ENCODE measurements at regions not wholly inside any gene's neighbourhood (a gene's known extent, or its start where the extent isn't known, plus 50 kb on each side); places are given as distances from the start of the nearest gene placed in this dataset.

DNA sequence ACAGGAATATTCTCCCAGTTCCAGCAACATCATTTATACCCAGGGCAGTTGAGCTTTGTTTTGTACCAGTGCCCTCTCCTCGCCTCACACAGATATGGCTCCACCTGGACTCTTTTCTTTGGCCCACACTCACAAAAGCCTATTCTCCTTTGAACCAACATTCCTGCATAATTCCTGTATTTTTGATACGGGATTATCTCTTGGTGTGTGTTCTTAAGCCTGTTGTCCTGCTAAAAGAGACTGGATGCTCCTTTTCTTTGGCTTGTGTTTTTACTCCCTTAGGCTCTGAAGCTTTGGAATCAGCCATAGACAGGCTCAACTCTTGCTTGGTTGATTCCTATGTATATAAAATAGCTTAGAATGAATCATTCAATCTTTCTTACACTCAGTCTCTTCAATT, 305.4 kb upstream of the SATB1 start:
- Histone ChIP-seq H3K27me3 (ENCODE audit: low read depth, low read length) (no peaks in the 10 kb centered on the region), H3K27ac (ENCODE audit: low read length) (no peak overlapping the region), H3K36me3 (ENCODE audit: control insufficient read depth in 1 of 2, insufficient read depth in 2 of 2, low read length in 2 of 2) (no peaks in the 10 kb centered on the region), H3K4me1 (ENCODE audit: control insufficient read depth in 1 of 2, insufficient read depth in 2 of 2, low read length in 2 of 2) (no peaks in the 10 kb centered on the region), H3K4me3 (ENCODE audit: low read depth in 1 of 2, low read length in 2 of 2) (no peak overlapping the region), H3K9me3 (ENCODE audit: control insufficient read depth in 1 of 2, low read length in 2 of 2) (no peaks in the 10 kb centered on the region)

GRCh38 chr3:18729671-18730070, 304.5 kb upstream of the SATB1 start:
- no peaks in the 10 kb centered on the region for H3K36me3 ChIP-seq (ENCODE audit: control insufficient read depth in 1 of 2, insufficient read depth in 2 of 2, low read length in 2 of 2)
- no peak overlapping the region for H3K4me3 ChIP-seq (ENCODE audit: low read depth in 1 of 2, low read length in 2 of 2)

GRCh38 chr3:18725668-18726407, 300.7 kb upstream of the SATB1 start:
- Histone ChIP-seq H3K4me3 (ENCODE audit: low read depth in 1 of 2, low read length in 2 of 2) (no peak overlapping the region), H3K36me3 (ENCODE audit: control insufficient read depth in 1 of 2, insufficient read depth in 2 of 2, low read length in 2 of 2) (no peaks in the 10 kb centered on the region), H3K4me1 (ENCODE audit: control insufficient read depth in 1 of 2, insufficient read depth in 2 of 2, low read length in 2 of 2) (no peaks in the 10 kb centered on the region), H3K9me3 (ENCODE audit: control insufficient read depth in 1 of 2, low read length in 2 of 2) (no peaks in the 10 kb centered on the region), H3K27ac (ENCODE audit: low read length) (no peak overlapping the region), H3K27me3 (ENCODE audit: low read depth, low read length) (no peaks in the 10 kb centered on the region)

More at GRCh38 chr3:18729671-18730070, 304.5 kb upstream of the SATB1 start:
- no peak overlapping the region for H3K27ac ChIP-seq (ENCODE audit: low read length)
- H3K27me3 ChIP-seq (ENCODE audit: low read depth, low read length) = no peaks in the 10 kb centered on the region
- no peaks in the 10 kb centered on the region for H3K4me1 ChIP-seq (ENCODE audit: control insufficient read depth in 1 of 2, insufficient read depth in 2 of 2, low read length in 2 of 2)
- no peaks in the 10 kb centered on the region for H3K9me3 ChIP-seq (ENCODE audit: control insufficient read depth in 1 of 2, low read length in 2 of 2)

DNA sequence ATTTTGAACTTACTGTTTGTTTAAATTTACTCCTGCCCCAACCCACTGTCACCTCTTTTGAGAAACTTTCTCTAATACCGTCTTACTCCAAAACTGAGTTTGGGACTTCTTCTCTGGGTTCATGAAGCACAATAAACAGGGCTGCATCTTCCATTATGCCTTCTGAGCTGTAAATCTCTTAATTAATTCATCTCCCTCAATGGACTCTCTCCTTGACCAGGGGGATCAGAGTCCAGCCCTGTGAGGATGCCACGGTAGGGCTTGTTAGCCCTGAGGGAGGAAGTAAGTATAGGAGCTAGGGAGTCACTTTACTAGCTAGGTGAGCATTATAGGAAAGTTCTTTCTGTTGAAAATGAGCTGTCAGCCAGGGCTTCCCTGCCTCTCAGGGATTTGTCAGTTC, 299.3 kb upstream of the SATB1 start:
- H3K4me1 ChIP-seq (ENCODE audit: control insufficient read depth in 1 of 2, insufficient read depth in 2 of 2, low read length in 2 of 2) = no peaks in the 10 kb centered on the region
- no peaks in the 10 kb centered on the region for H3K36me3 ChIP-seq (ENCODE audit: control insufficient read depth in 1 of 2, insufficient read depth in 2 of 2, low read length in 2 of 2)
- no peak overlapping the region for H3K4me3 ChIP-seq (ENCODE audit: low read depth in 1 of 2, low read length in 2 of 2)
- H3K9me3 ChIP-seq (ENCODE audit: control insufficient read depth in 1 of 2, low read length in 2 of 2) = no peaks in the 10 kb centered on the region
- H3K27ac ChIP-seq (ENCODE audit: low read length) = no peak overlapping the region
- H3K27me3 ChIP-seq (ENCODE audit: low read depth, low read length) = no peaks in the 10 kb centered on the region

DNA sequence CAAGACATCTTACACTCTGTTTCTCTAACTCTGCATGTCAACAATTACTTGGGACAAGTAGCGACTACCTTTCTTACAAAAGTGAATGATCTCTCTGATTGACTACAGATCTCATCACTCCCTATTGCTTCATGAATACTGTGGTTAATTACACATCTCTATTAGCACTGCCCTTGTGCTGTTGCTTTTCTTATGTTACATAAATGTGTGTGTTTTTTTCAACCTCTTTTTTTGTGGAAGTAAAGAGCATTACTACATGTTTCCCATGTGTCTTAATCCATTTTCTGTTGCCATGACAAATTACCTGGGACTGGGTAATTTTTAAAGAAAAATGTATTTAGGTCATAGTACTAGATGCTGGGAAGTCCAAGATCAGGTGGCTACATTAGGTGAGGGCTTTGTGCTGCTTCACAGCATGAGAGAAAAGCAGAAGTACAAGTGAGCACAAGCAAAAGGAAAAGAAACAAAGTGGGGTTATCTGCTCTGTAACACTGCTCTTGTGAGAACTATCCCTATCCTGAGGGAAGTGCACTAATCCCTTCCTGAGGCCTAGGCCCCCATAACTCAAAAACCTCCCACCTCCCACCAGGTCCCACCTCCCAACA, 298.2 kb upstream of the SATB1 start:
- Histone ChIP-seq H3K9me3 (ENCODE audit: control insufficient read depth in 1 of 2, low read length in 2 of 2) (no peaks in the 10 kb centered on the region), H3K36me3 (ENCODE audit: control insufficient read depth in 1 of 2, insufficient read depth in 2 of 2, low read length in 2 of 2) (no peaks in the 10 kb centered on the region), H3K27me3 (ENCODE audit: low read depth, low read length) (no peaks in the 10 kb centered on the region), H3K4me1 (ENCODE audit: control insufficient read depth in 1 of 2, insufficient read depth in 2 of 2, low read length in 2 of 2) (no peaks in the 10 kb centered on the region), H3K27ac (ENCODE audit: low read length) (no peak overlapping the region), H3K4me3 (ENCODE audit: low read depth in 1 of 2, low read length in 2 of 2) (no peak overlapping the region)

DNA sequence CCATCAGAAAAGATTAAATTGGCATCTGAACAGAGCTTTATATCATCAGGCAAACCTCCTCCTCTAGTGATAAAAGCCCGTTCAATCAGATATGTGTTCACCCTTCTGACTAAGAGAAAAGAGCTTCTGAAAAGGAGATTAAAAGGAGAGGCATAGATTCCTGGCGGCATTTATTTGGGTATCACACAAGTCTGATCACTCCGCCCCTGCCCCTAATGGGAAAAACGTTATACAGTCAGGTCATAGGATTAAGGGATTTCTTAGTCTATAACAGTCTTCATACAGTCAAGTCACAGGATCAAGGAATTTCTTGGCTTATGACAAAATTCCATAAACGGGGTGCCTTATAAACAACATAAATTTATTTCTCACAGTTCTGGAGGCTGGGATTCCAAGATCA, 295.4 kb upstream of the SATB1 start:
- Histone ChIP-seq H3K9me3 (ENCODE audit: control insufficient read depth in 1 of 2, low read length in 2 of 2) (no peaks in the 10 kb centered on the region), H3K4me1 (ENCODE audit: control insufficient read depth in 1 of 2, insufficient read depth in 2 of 2, low read length in 2 of 2) (no peaks in the 10 kb centered on the region), H3K36me3 (ENCODE audit: control insufficient read depth in 1 of 2, insufficient read depth in 2 of 2, low read length in 2 of 2) (no peaks in the 10 kb centered on the region), H3K27ac (ENCODE audit: low read length) (no peak overlapping the region), H3K4me3 (ENCODE audit: low read depth in 1 of 2, low read length in 2 of 2) (no peak overlapping the region), H3K27me3 (ENCODE audit: low read depth, low read length) (no peaks in the 10 kb centered on the region)

DNA sequence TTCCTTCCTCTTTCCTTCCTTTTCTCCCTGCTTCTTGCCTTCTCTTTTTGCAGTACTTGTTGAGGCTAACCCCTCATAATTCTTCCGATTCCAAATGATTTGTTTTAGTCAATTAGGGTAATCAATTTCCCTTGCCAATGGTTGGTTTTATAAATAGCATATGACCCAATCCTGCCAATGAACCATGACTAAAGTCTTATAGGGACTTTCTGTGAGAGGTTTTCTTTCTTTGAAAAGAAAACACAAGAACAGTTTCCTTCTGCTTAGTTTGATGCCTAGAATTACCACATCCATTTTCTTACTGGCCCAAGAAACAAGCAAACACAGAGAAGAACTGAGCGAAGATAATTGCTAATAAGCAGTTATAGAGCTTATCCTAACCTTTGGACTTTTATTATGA, 292.5 kb upstream of the SATB1 start:
- H3K9me3 ChIP-seq (ENCODE audit: control insufficient read depth in 1 of 2, low read length in 2 of 2) = no peaks in the 10 kb centered on the region
- no peak overlapping the region for H3K27ac ChIP-seq (ENCODE audit: low read length)
- no peaks in the 10 kb centered on the region for H3K36me3 ChIP-seq (ENCODE audit: control insufficient read depth in 1 of 2, insufficient read depth in 2 of 2, low read length in 2 of 2)
- H3K4me1 ChIP-seq (ENCODE audit: control insufficient read depth in 1 of 2, insufficient read depth in 2 of 2, low read length in 2 of 2) = no peaks in the 10 kb centered on the region
- no peaks in the 10 kb centered on the region for H3K27me3 ChIP-seq (ENCODE audit: low read depth, low read length)
- no peak overlapping the region for H3K4me3 ChIP-seq (ENCODE audit: low read depth in 1 of 2, low read length in 2 of 2)

GRCh38 chr3:18716821-18717220, 291.7 kb upstream of the SATB1 start:
- H3K4me3 ChIP-seq (ENCODE audit: low read depth in 1 of 2, low read length in 2 of 2) = no peak overlapping the region
- H3K4me1 ChIP-seq (ENCODE audit: control insufficient read depth in 1 of 2, insufficient read depth in 2 of 2, low read length in 2 of 2) = no peaks in the 10 kb centered on the region
- H3K36me3 ChIP-seq (ENCODE audit: control insufficient read depth in 1 of 2, insufficient read depth in 2 of 2, low read length in 2 of 2) = no peaks in the 10 kb centered on the region
- no peak overlapping the region for H3K27ac ChIP-seq (ENCODE audit: low read length)
- no peaks in the 10 kb centered on the region for H3K9me3 ChIP-seq (ENCODE audit: control insufficient read depth in 1 of 2, low read length in 2 of 2)
- H3K27me3 ChIP-seq (ENCODE audit: low read depth, low read length) = no peaks in the 10 kb centered on the region

DNA sequence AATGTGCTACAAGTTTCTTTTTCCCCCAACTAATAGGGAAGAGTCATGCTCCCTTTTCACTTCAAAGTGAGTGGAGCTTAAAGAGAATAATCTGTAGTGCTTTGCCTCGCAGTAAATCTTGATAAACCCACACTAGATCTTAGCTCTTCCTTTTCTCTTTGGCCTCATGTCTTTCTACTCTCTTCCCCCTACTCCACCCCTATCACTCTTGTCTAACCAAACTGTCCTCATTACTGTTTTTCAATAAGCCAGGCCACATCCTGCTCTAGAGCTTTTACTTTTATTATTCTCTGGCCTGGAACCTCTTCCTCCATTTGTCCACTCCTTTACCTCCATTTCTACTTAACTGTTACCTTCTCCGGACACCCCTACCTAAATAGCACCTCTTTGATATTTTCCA, 291.0 kb upstream of the SATB1 start:
- no peaks in the 10 kb centered on the region for H3K36me3 ChIP-seq (ENCODE audit: control insufficient read depth in 1 of 2, insufficient read depth in 2 of 2, low read length in 2 of 2)
- H3K27ac ChIP-seq (ENCODE audit: low read length) = no peak overlapping the region
- no peak overlapping the region for H3K4me3 ChIP-seq (ENCODE audit: low read depth in 1 of 2, low read length in 2 of 2)
- no peaks in the 10 kb centered on the region for H3K27me3 ChIP-seq (ENCODE audit: low read depth, low read length)
- H3K9me3 ChIP-seq (ENCODE audit: control insufficient read depth in 1 of 2, low read length in 2 of 2) = no peaks in the 10 kb centered on the region
- H3K4me1 ChIP-seq (ENCODE audit: control insufficient read depth in 1 of 2, insufficient read depth in 2 of 2, low read length in 2 of 2) = no peaks in the 10 kb centered on the region

DNA sequence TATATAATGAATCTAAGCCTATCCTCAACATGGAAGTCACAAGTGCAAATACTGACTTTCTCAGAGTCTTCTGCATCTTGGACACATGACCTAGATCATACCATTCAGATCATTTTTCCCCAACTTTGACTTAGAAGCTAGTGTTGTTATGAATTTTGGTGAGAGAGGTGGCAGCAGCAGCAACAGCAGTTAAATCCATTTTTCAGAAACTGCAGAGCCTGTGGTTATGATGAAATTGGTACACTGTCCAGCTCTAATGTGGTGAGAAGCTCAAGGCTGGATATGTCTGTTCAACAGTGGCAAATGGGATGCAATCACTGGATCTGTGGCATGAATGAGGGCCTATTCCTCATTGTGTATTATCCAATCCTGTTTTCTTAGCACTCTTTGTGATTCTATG, 290.1 kb upstream of the SATB1 start:
- H3K9me3 ChIP-seq (ENCODE audit: control insufficient read depth in 1 of 2, low read length in 2 of 2) = no peaks in the 10 kb centered on the region
- H3K27me3 ChIP-seq (ENCODE audit: low read depth, low read length) = no peaks in the 10 kb centered on the region
- H3K36me3 ChIP-seq (ENCODE audit: control insufficient read depth in 1 of 2, insufficient read depth in 2 of 2, low read length in 2 of 2) = no peaks in the 10 kb centered on the region
- no peak overlapping the region for H3K27ac ChIP-seq (ENCODE audit: low read length)
- no peak overlapping the region for H3K4me3 ChIP-seq (ENCODE audit: low read depth in 1 of 2, low read length in 2 of 2)
- no peaks in the 10 kb centered on the region for H3K4me1 ChIP-seq (ENCODE audit: control insufficient read depth in 1 of 2, insufficient read depth in 2 of 2, low read length in 2 of 2)

DNA sequence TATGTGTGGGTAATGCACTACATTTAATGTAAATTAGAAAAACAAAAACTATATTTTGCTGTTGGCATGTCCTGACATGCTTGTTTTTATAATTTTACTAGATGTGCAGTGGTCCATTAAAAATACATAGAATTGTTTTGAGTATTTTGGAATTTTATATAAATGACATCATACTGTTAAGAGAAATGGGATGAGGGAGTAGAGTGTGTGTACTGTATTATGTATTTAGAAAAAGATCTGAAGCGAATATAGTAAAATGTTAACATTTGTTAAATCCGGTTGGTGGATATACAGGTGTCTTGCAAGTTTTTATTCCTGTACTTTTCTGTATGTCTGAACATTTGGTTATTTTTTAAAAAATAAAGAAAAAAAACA, 288.4 kb upstream of the SATB1 start:
- no peak overlapping the region for H3K4me3 ChIP-seq (ENCODE audit: low read depth in 1 of 2, low read length in 2 of 2)
- no peaks in the 10 kb centered on the region for H3K36me3 ChIP-seq (ENCODE audit: control insufficient read depth in 1 of 2, insufficient read depth in 2 of 2, low read length in 2 of 2)
- H3K9me3 ChIP-seq (ENCODE audit: control insufficient read depth in 1 of 2, low read length in 2 of 2) = no peaks in the 10 kb centered on the region
- no peak overlapping the region for H3K27ac ChIP-seq (ENCODE audit: low read length)
- no peaks in the 10 kb centered on the region for H3K27me3 ChIP-seq (ENCODE audit: low read depth, low read length)
- H3K4me1 ChIP-seq (ENCODE audit: control insufficient read depth in 1 of 2, insufficient read depth in 2 of 2, low read length in 2 of 2) = no peaks in the 10 kb centered on the region

Measured in muscle layer of duodenum (tissue), 2 donors.